K562 (cell line): ENCODE measurements at regions not wholly inside any gene's neighbourhood (a gene's known extent, or its start where the extent isn't known, plus 50 kb on each side); places are given as distances from the start of the nearest gene placed in this dataset.

Experiments used
- AFF1 ChIP-seq, 2 experiments: fragments of 450-650 bp; IDR thresholded peaks; 2 replicates each; pipeline ENCODE4 v1.6.1; 2018; ENCODE audit warnings: mild to moderate bottlenecking in 2 of 2, low read depth in 1 of 2; ENCODE audit not compliant: partially characterized antibody in 2 of 2
- AFF4 ChIP-seq: sonication (generic); formaldehyde crosslinking; IDR thresholded peaks from 2 replicates; pipeline ENCODE4 v1.8.0; 2023; ENCODE audit warnings: mild to moderate bottlenecking, missing genetic modification reagents
- CTCF ChIP-seq, 3 experiments: IDR thresholded peaks in 2 of 3; conservative IDR thresholded peaks in 1 of 3; 2 replicates each; pipeline ENCODE4 v1.5.1; 2011 to 2012; ENCODE audit warnings: low read length in 3 of 3, mild to moderate bottlenecking in 3 of 3, control low read depth in 2 of 3, improper control_type of control experiment in 1 of 3, inconsistent platforms in 1 of 3, low read depth in 1 of 3, mixed read lengths in 1 of 3, moderate library complexity in 1 of 3; ENCODE audit not compliant: insufficient read depth in 2 of 3
- FOSL1 ChIP-seq: fragments of 200-800 bp; sonication (Bioruptor generic); conservative IDR thresholded peaks from 2 replicates; pipeline ENCODE4 v1.6.1; 2016; ENCODE audit warnings: missing genetic modification characterization, missing compliant biosample characterization
- PATZ1 ChIP-seq: fragments of 250-450 bp; sonication (Bioruptor Pico); IDR thresholded peaks from 2 replicates; pipeline ENCODE4 v1.5.0; 2020; ENCODE audit warnings: mild to moderate bottlenecking, borderline replicate concordance
- POLR2AphosphoS2 ChIP-seq: IDR thresholded peaks from 2 replicates; pipeline ENCODE4 v1.6.1; 2012; ENCODE audit warnings: low read length, improper control_type of control experiment
- RAD21 ChIP-seq, 2 experiments: fragments of 250-450 bp in 1 of 2; fragments of 450-650 bp in 1 of 2; sonication (Bioruptor Pico) in 1 of 2; formaldehyde crosslinking in 1 of 2; IDR thresholded peaks in 1 of 2; conservative IDR thresholded peaks in 1 of 2; 2 replicates each; pipeline versions ENCODE4 v1.4.0 to v1.8.0; 2020 to 2022; ENCODE audit warnings: mild to moderate bottlenecking in 2 of 2, moderate library complexity in 1 of 2
- RAD51 ChIP-seq: fragments of 450-650 bp; IDR thresholded peaks from 2 replicates; pipeline ENCODE4 v1.7.1; 2016; ENCODE audit warnings: low read depth, mild to moderate bottlenecking, borderline replicate concordance
- SPI1 ChIP-seq: IDR thresholded peaks from 2 replicates; pipeline ENCODE4 v1.6.1; 2011; ENCODE audit warnings: low read depth, low read length, control low read depth, borderline replicate concordance
- ZBED1 ChIP-seq: IDR thresholded peaks from 2 replicates; pipeline ENCODE4 v1.6.1; 2014
- ZBTB7A ChIP-seq: IDR thresholded peaks from 2 replicates; pipeline ENCODE4 v1.6.1; 2011; ENCODE audit warnings: low read depth, mild to moderate bottlenecking, low read length, moderate library complexity, borderline replicate concordance; ENCODE audit not compliant: control insufficient read depth
- ZNF740 ChIP-seq, 3 experiments: fragments of 200-800 bp in 1 of 3; sonication (Bioruptor generic) in 1 of 3; sonication (generic) in 1 of 3; formaldehyde crosslinking in 1 of 3; IDR thresholded peaks; 2 replicates each; pipeline versions ENCODE4 v1.6.1 to v1.8.0; 2016 to 2022; ENCODE audit warnings: mild to moderate bottlenecking in 2 of 3, missing compliant biosample characterization in 2 of 3, missing genetic modification characterization in 2 of 3, missing genetic modification reagents in 1 of 3

- TF ChIP-seq AFF1 (IDR thresholded peaks at IDR 0.05; ENCODE audit: low read depth in 1 of 2, partially characterized antibody in 2 of 2) (no peak), ZBED1 (no peak), SPI1 (no peak), CTCF (IDR thresholded peaks at IDR 0.05 in 2 of 3, conservative IDR thresholded peaks at IDR 0.05 in 1 of 3; ENCODE audit: insufficient read depth in 2 of 3, low read depth in 1 of 3, low read length in 3 of 3) (no peak), ZNF740 (CRISPR knock-in tag; IDR thresholded peaks at IDR 0.05) (no peak), ZNF740 (tag; IDR thresholded peaks at IDR 0.05) (no peak), ZBTB7A (no peak), AFF4 (CRISPR knock-in tag) (no peak), FOSL1 (tag) (no peak), PATZ1 (no peak), POLR2AphosphoS2 (no peak), RAD51 (no peak), RAD21 (CRISPR knock-in tag; conservative IDR thresholded peaks at IDR 0.05 in 1 of 2, IDR thresholded peaks at IDR 0.05 in 1 of 2) (no peak)
These were observed 191.4 kb downstream of the KTN1 start for GRCh38 chr14:55771242-55771981.
